Astrocyte of the cerebellum (primary cell): ENCODE measurements at regions not wholly inside any gene's neighbourhood (a gene's known extent, or its start where the extent isn't known, plus 50 kb on each side); places are given as distances from the start of the nearest gene placed in this dataset.

Experiments used
- DNase-seq: peaks from one replicate; pipeline ENCODE4 v3.0.0-alpha.2; 2011; ENCODE audit warnings: low read depth
- H3K4me3 ChIP-seq: 2 replicates; pipeline ENCODE4 v1.5.1; 2011; ENCODE audit warnings: mild to moderate bottlenecking, low read depth, low read length, moderate library complexity
- in situ Hi-C: cut with HindIII; loops from 2 replicates; pipeline ENCODE4 v1.10.0; 2017; ENCODE audit warnings: low sequenced_read_pairs
- TF ChIP-seq, protein P1 (sequence below): IDR thresholded peaks from 2 replicates; pipeline ENCODE4 v1.5.1; 2012; ENCODE audit warnings: low read length, low read depth, moderate library complexity, mild to moderate bottlenecking; ENCODE audit errors: missing control alignments

DNA sequence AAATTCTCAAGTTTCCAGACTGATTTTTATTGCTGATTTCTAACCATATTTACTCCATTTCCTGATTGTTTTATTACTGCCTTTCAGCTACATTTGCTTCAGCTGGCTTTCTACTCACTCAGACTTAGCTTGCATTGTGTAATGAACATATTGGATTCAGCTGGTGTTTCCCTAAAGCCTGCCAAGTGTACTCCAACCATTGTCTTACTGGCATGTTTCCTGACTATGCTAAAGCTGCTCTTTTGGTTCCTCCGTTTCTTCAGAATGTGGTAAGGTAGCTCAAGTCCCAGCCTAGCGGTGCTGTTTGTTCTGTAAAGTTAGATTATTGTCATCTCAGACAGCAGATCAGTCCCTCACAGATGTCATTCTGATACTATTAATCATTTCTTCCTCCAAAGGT is 53.1 kb upstream of the GLRA2 start:
- TF ChIP-seq, protein P1, sequence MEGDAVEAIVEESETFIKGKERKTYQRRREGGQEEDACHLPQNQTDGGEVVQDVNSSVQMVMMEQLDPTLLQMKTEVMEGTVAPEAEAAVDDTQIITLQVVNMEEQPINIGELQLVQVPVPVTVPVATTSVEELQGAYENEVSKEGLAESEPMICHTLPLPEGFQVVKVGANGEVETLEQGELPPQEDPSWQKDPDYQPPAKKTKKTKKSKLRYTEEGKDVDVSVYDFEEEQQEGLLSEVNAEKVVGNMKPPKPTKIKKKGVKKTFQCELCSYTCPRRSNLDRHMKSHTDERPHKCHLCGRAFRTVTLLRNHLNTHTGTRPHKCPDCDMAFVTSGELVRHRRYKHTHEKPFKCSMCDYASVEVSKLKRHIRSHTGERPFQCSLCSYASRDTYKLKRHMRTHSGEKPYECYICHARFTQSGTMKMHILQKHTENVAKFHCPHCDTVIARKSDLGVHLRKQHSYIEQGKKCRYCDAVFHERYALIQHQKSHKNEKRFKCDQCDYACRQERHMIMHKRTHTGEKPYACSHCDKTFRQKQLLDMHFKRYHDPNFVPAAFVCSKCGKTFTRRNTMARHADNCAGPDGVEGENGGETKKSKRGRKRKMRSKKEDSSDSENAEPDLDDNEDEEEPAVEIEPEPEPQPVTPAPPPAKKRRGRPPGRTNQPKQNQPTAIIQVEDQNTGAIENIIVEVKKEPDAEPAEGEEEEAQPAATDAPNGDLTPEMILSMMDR, result no peak
- no peak for DNase-seq

DNA sequence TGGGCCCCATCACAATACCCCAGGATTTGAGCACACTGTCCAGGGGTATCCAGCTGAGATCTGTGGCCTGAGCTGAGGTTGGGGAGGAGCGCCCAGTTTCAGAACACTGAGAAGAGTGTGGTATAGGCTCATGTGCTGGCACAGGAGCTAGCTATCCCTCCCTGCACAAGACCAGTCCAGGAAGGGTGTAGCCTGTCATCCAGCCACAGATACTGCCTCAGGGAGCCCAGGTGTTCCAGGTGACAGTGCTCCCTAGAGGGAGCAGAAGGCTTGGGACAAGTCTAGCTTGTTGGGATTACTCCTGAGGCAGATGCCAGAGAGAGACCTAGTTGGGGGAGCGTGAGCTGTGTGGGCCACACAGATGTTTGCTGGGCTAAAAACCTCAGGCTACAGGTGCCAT is 79.6 kb upstream of the GLRA2 start:
- in situ Hi-C loops, result no loop called here
- H3K4me3 ChIP-seq, result no peak overlapping the region
- TF ChIP-seq, protein P1, result no peak
- no peak for DNase-seq

More for the DNA sequence above, 53.1 kb upstream of the GLRA2 start:
- H3K4me3 ChIP-seq, result no peak overlapping the region
- in situ Hi-C loops, result no loop called here

DNA sequence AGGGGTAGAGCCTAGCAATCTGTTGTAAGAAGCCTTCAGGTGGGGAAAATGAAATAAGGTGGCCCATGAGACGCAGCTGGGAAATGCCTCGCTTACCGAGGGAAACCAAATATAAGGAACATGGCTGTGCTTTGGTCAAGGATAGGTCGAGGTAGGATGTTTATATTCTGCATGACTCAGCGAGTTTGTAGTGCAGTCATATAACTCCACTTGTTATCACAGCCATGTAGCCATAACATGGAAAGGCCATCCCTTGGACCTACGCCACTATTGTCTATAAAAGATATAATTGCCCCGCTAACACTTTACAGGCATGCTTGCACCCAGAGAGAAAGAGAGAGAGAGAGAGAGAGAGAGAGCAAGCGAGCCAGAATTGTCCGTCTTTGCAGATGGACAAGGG is 80.9 kb upstream of the GLRA2 start:
- TF ChIP-seq, protein P1, result no peak
- DNase-seq, result no peak
- H3K4me3 ChIP-seq, result no peak overlapping the region
- in situ Hi-C loops, result no loop called here

DNA sequence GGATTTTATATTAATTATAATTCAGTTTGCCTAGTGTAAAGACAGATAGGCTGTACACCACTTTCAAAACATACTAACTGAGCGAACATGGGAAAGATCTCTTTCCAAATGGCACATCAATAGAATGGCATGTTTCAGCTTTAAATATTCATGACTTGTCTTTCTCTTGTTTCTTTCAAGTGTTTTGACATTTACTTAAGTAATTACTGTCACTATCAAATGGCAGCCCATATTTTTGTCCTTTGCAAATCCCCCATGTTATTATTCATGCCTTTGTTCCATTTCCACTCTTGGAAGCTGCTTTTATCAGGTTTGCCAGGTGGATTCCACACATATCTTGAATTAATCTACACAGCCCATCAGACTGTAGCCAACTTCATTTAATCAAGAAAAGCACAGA is 89.2 kb upstream of the GLRA2 start:
- in situ Hi-C loops, result no loop called here
- DNase-seq, result no peak
- TF ChIP-seq, protein P1, result no peak
- H3K4me3 ChIP-seq, result no peak overlapping the region

DNA sequence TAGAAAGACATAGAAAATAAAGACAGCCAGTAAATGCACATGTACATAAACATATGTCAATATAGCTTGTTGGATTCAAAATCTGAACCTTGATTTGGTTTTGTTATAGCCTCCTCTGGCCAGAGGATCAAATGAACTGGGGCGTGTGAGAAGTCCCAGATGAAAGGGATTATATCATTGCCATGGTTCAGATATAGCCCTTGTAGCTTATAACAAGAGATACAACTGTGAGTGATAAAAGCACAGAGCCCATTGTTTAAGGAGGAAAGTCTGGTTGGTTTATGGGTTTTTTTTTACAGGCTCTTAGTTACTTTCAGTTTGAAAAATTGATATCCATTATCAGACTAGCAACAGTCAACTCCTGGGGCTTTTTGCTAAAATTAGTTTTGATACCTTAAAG is 101.7 kb upstream of the GLRA2 start:
- H3K4me3 ChIP-seq, result no peak overlapping the region
- in situ Hi-C loops, result no loop called here
- TF ChIP-seq, protein P1, result no peak
- DNase-seq, result no peak

DNA sequence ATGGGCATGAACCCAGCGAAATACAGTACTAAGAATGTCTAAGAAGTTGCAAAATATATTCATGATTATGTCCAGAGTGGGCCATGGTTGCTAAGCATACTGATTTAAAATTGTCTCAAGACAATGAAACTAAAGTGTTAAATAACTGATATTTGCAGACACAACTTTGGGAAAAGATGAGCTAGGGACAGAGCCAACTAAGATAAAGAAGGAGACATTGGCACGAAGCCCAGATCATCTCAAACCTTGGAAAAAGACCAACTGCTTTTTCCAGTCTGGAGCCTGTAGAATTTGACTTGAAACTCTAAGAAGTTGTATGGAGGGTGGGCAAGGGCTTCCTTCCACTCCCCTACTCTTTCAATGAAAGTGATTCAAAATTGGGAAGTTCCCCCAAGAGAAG is 108.5 kb upstream of the GLRA2 start:
- TF ChIP-seq, protein P1, result no peak
- no peak overlapping the region for H3K4me3 ChIP-seq
- in situ Hi-C loops, result no loop called here
- DNase-seq, result no peak

DNA sequence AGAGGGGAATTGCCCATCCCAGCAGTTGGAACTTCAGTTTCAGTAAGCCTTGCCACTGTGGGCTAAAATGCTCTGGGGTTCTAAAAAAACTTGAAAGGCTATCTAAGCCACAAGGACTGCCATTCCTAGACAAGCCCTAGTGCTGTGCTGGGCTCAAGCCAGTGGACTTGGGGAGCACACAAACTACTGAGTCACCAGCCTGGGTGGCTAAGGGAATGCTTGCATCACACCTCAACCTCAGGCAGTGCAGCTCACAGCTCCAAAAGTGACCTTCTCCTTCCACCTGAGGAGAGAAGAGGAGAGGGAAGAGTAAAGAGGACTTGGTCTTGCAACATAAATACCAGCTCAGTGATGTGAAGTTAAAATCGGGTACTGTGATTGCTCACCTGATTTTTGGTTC is 116.7 kb upstream of the GLRA2 start:
- DNase-seq, result no peak
- no peak overlapping the region for H3K4me3 ChIP-seq
- in situ Hi-C loops, result no loop called here
- TF ChIP-seq, protein P1, result no peak
